HEK293 (cell line): ENCODE measurements at regions not wholly inside any gene's neighbourhood (a gene's known extent, or its start where the extent isn't known, plus 50 kb on each side); places are given as distances from the start of the nearest gene placed in this dataset.

Source experiments
- CTCF ChIA-PET: fragments of 350-600 bp; formaldehyde crosslinking; extraction: SDS; loops from one replicate; lab custom pipeline; 2021; ENCODE audit warnings: antibody characterized with exemption; lab: Yijun Ruan, JAX
- POLR2A ChIA-PET: fragments of 300-600 bp; formaldehyde crosslinking; extraction: SDS; loops from one replicate; lab custom pipeline; 2020; ENCODE audit warnings: antibody characterized with exemption, inconsistent platforms; lab: Yijun Ruan, JAX
- H3K27ac ChIP-seq: fragments of 200-500 bp; sonication (Bioruptor generic); 2 replicates; pipeline ENCODE4 v1.5.1; 2014; ENCODE audit warnings: low read depth, low read length, control low read depth, inconsistent platforms; ENCODE audit errors: extremely low read depth
- H3K36me3 ChIP-seq, 2 experiments: fragments of 200-500 bp in 1 of 2; sonication (Bioruptor generic) in 1 of 2; 1 replicate in 1 of 2; 2 replicates in 1 of 2; pipeline ENCODE4 v1.5.1; 2014 to 2017; ENCODE audit warnings: inconsistent platforms in 2 of 2, low read length in 2 of 2; ENCODE audit not compliant: control insufficient read depth in 2 of 2, insufficient read depth in 1 of 2
- H3K4me1 ChIP-seq: fragments of 200-500 bp; sonication (Bioruptor generic); 2 replicates; pipeline ENCODE4 v1.5.1; 2014; ENCODE audit warnings: mild to moderate bottlenecking, low read length, inconsistent platforms; ENCODE audit not compliant: control insufficient read depth, insufficient read depth
- H3K4me3 ChIP-seq: 2 replicates; pipeline ENCODE4 v1.5.1; 2011; ENCODE audit warnings: low read depth, mild to moderate bottlenecking, control low read depth, low read length, moderate library complexity
- H3K9me3 ChIP-seq: fragments of 200-500 bp; sonication (Bioruptor generic); 2 replicates; pipeline ENCODE4 v1.5.1; 2014; ENCODE audit warnings: low read depth, low read length, inconsistent platforms; ENCODE audit not compliant: control insufficient read depth, insufficient read depth
- BCL11B ChIP-seq: fragments of 450-650 bp; formaldehyde crosslinking; IDR thresholded peaks from 2 replicates; pipeline ENCODE4 v1.5.1; 2016; ENCODE audit warnings: low read depth, missing biosample characterization, missing genetic modification characterization
- BCL6B ChIP-seq: fragments of 450-650 bp; formaldehyde crosslinking; IDR thresholded peaks from 2 replicates; pipeline ENCODE4 v1.5.1; 2017; ENCODE audit warnings: missing biosample characterization, missing genetic modification characterization
- CTCF ChIP-seq: fragments of 450-650 bp; formaldehyde crosslinking; IDR thresholded peaks from 2 replicates; pipeline ENCODE4 v1.5.1; 2016; ENCODE audit warnings: missing biosample characterization, missing genetic modification characterization
- HIC1 ChIP-seq: fragments of 450-650 bp; formaldehyde crosslinking; IDR thresholded peaks from 2 replicates; pipeline ENCODE4 v1.5.1; 2016; ENCODE audit warnings: missing biosample characterization, missing genetic modification characterization
- IKZF3 ChIP-seq: fragments of 450-650 bp; IDR thresholded peaks from 2 replicates; pipeline ENCODE4 v1.5.0; 2018; ENCODE audit warnings: missing biosample characterization, mild to moderate bottlenecking, missing genetic modification characterization, moderate library complexity
- KLF9 ChIP-seq: fragments of 450-650 bp; formaldehyde crosslinking; IDR thresholded peaks from 2 replicates; pipeline ENCODE4 v1.5.1; 2016; ENCODE audit warnings: missing biosample characterization, missing genetic modification characterization, low read depth
- PATZ1 ChIP-seq: fragments of 450-650 bp; formaldehyde crosslinking; IDR thresholded peaks from 2 replicates; pipeline ENCODE4 v1.5.1; 2016; ENCODE audit warnings: missing biosample characterization, missing genetic modification characterization
- ZBTB17 ChIP-seq: fragments of 450-650 bp; formaldehyde crosslinking; IDR thresholded peaks from 2 replicates; pipeline ENCODE4 v1.5.1; 2016; ENCODE audit warnings: missing biosample characterization, missing genetic modification characterization
- ZBTB6 ChIP-seq: fragments of 450-650 bp; formaldehyde crosslinking; IDR thresholded peaks from 2 replicates; pipeline ENCODE4 v1.5.1; 2017; ENCODE audit warnings: missing biosample characterization, missing genetic modification characterization
- ZEB2 ChIP-seq: fragments of 450-650 bp; formaldehyde crosslinking; IDR thresholded peaks from 2 replicates; pipeline ENCODE4 v1.5.1; 2016; ENCODE audit warnings: missing biosample characterization, missing genetic modification characterization
- ZFHX2 ChIP-seq: fragments of 450-650 bp; formaldehyde crosslinking; conservative IDR thresholded peaks from 2 replicates; pipeline ENCODE4 v1.5.1; 2016; ENCODE audit warnings: missing biosample characterization, missing genetic modification characterization
- ZNF146 ChIP-seq: fragments of 450-650 bp; formaldehyde crosslinking; IDR thresholded peaks from 2 replicates; pipeline ENCODE4 v1.5.1; 2016; ENCODE audit warnings: missing biosample characterization, missing genetic modification characterization
- ZNF148 ChIP-seq: fragments of 450-650 bp; formaldehyde crosslinking; IDR thresholded peaks from 2 replicates; pipeline ENCODE4 v1.5.0; 2017; ENCODE audit warnings: missing biosample characterization, missing genetic modification characterization, borderline replicate concordance
- ZNF2 ChIP-seq: fragments of 450-650 bp; formaldehyde crosslinking; IDR thresholded peaks from 2 replicates; pipeline ENCODE4 v1.5.1; 2016; ENCODE audit warnings: missing biosample characterization, missing genetic modification characterization
- ZNF350 ChIP-seq: fragments of 450-650 bp; formaldehyde crosslinking; IDR thresholded peaks from 2 replicates; pipeline ENCODE4 v1.5.0; 2017; ENCODE audit warnings: missing biosample characterization, mild to moderate bottlenecking, missing genetic modification characterization
- ZNF391 ChIP-seq: fragments of 450-650 bp; formaldehyde crosslinking; IDR thresholded peaks from 2 replicates; pipeline ENCODE4 v1.5.1; 2016; ENCODE audit warnings: low read depth, missing biosample characterization, missing genetic modification characterization, borderline replicate concordance
- ZNF394 ChIP-seq: fragments of 450-650 bp; formaldehyde crosslinking; IDR thresholded peaks from 2 replicates; pipeline ENCODE4 v1.5.1; 2016; ENCODE audit warnings: missing biosample characterization, missing genetic modification characterization, mild to moderate bottlenecking, moderate library complexity, borderline replicate concordance
- ZNF558 ChIP-seq: fragments of 450-650 bp; formaldehyde crosslinking; IDR thresholded peaks from 2 replicates; pipeline ENCODE4 v1.5.1; 2016; ENCODE audit warnings: missing biosample characterization, missing genetic modification characterization
- ZNF561 ChIP-seq: fragments of 450-650 bp; IDR thresholded peaks from 2 replicates; pipeline ENCODE4 v1.5.1; 2018; ENCODE audit warnings: missing biosample characterization, missing genetic modification characterization, borderline replicate concordance
- ZNF623 ChIP-seq: fragments of 450-650 bp; formaldehyde crosslinking; IDR thresholded peaks from 2 replicates; pipeline ENCODE4 v1.5.1; 2016; ENCODE audit warnings: missing biosample characterization, missing genetic modification characterization
- ZNF692 ChIP-seq: fragments of 450-650 bp; formaldehyde crosslinking; IDR thresholded peaks from 2 replicates; pipeline ENCODE4 v1.5.1; 2016; ENCODE audit warnings: missing biosample characterization, missing genetic modification characterization

GRCh38 chr6:17032988-17033634 lies 68.7 kb upstream of the STMND1 start:
- Histone ChIP-seq H3K36me3 (no peaks in the 10 kb centered on the region), H3K27ac (no peak overlapping the region; the same call in 1 of the 2 replicates), H3K4me3 (no peak overlapping the region), H3K4me1 (peaks cover 11% of the 10 kb centered on the region; the same call in 1 of the 2 replicates), H3K9me3 (no peaks in the 10 kb centered on the region)
- POLR2A ChIA-PET: no interaction called here
- CTCF ChIA-PET: interaction anchor here (0.6 to 2.1 kb wide), 8 partner anchors 9 to 716 kb away, joined by 3 to 5 read pairs (median 4); no protein-coding TSS in a partner anchor
- peak; percentile 71; the same call in 1 of the 2 replicates for TF ChIP-seq ZNF391 (tag by site-specific recombination)
- TF ChIP-seq ZNF623: no peak
- TF ChIP-seq ZNF394 (tag by site-specific recombination): peak; percentile 44; the same call in 1 of the 2 replicates
- TF ChIP-seq ZNF561 (tag by site-specific recombination): 0 out of 2 replicates have a peak, but pooled peaks have one; percentile 25
- no peak for TF ChIP-seq ZNF350
- no peak for TF ChIP-seq ZNF146 (tag by site-specific recombination)
- TF ChIP-seq BCL6B (tag by site-specific recombination): peak; percentile 92
- peak; percentile 18; the same call in 1 of the 2 replicates for TF ChIP-seq PATZ1
- peak; percentile 78 for TF ChIP-seq IKZF3 (tag by site-specific recombination)
- TF ChIP-seq ZNF558 (tag by site-specific recombination): 0 out of 2 replicates have a peak, but pooled peaks have one; percentile 20
- TF ChIP-seq ZFHX2 (tag by site-specific recombination): 0 out of 2 replicates have a peak, but pooled peaks have one; percentile 13
- TF ChIP-seq BCL11B (tag by site-specific recombination): no peak
- peak; percentile 77; the same call in 1 of the 2 replicates for TF ChIP-seq ZNF692
- TF ChIP-seq ZNF2: peak; percentile 52; the same call in 1 of the 2 replicates
- peak; percentile 83 for TF ChIP-seq ZEB2
- no peak for TF ChIP-seq ZBTB6
- TF ChIP-seq ZBTB17 (tag by site-specific recombination): peak; percentile 88
- 0 out of 2 replicates have a peak, but pooled peaks have one; percentile 12 for TF ChIP-seq HIC1 (tag by site-specific recombination)
- no peak for TF ChIP-seq CTCF (tag by site-specific recombination)
- no peak for TF ChIP-seq ZNF148 (tag by site-specific recombination)
- peak; percentile 66 for TF ChIP-seq KLF9 (tag by site-specific recombination)
